Uterus (tissue), 2 donors: ENCODE measurements at regions not wholly inside any gene's neighbourhood (a gene's known extent, or its start where the extent isn't known, plus 50 kb on each side); places are given as distances from the start of the nearest gene placed in this dataset.

Source experiments
- POLR2A ChIP-seq, 2 donors: fragments of 450-650 bp; IDR thresholded peaks; one replicate each; pipeline ENCODE4 v1.6.1; 2016; ENCODE audit warnings: antibody characterized with exemption in 2 of 2, mild to moderate bottlenecking in 1 of 2, moderate library complexity in 1 of 2
- TF ChIP-seq, protein P1 (sequence below), 4 experiments: fragments of 200-600 bp in 2 of 4; fragments of 450-650 bp in 2 of 4; sonication (generic) in 2 of 4; IDR thresholded peaks; one replicate each; pipeline ENCODE4 v1.5.1; 2016 to 2019; ENCODE audit warnings: antibody characterized with exemption in 4 of 4, mild to moderate bottlenecking in 2 of 4, moderate library complexity in 1 of 4

DNA sequence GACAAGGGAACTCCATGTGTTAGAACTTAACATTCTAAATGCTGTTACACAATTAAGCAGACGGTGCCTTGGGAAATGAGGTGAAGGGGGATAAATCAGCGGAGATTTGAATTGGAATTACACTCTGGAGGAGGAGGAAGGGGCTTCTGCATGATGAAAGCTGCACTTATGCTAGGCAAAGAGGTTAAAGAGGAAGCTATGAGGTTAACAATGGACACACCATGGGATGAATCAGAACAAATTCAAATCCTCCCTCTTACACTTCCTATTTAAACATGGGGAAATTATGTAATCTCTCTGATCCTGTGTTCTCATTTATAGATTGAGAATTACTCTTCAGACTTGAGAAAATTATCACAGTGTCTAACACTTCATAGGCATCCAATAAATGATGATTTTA is 121.5 kb upstream of the SIX2 start:
- TF ChIP-seq POLR2A (IDR thresholded peaks at IDR 0.05), result no peak
- TF ChIP-seq, protein P1, sequence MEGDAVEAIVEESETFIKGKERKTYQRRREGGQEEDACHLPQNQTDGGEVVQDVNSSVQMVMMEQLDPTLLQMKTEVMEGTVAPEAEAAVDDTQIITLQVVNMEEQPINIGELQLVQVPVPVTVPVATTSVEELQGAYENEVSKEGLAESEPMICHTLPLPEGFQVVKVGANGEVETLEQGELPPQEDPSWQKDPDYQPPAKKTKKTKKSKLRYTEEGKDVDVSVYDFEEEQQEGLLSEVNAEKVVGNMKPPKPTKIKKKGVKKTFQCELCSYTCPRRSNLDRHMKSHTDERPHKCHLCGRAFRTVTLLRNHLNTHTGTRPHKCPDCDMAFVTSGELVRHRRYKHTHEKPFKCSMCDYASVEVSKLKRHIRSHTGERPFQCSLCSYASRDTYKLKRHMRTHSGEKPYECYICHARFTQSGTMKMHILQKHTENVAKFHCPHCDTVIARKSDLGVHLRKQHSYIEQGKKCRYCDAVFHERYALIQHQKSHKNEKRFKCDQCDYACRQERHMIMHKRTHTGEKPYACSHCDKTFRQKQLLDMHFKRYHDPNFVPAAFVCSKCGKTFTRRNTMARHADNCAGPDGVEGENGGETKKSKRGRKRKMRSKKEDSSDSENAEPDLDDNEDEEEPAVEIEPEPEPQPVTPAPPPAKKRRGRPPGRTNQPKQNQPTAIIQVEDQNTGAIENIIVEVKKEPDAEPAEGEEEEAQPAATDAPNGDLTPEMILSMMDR (IDR thresholded peaks at IDR 0.05), result no peak
